ENCODE measurements at regions not wholly inside any gene's neighbourhood (a gene's known extent, or its start where the extent isn't known, plus 50 kb on each side); places are given as distances from the start of the nearest gene placed in this dataset.

DNA sequence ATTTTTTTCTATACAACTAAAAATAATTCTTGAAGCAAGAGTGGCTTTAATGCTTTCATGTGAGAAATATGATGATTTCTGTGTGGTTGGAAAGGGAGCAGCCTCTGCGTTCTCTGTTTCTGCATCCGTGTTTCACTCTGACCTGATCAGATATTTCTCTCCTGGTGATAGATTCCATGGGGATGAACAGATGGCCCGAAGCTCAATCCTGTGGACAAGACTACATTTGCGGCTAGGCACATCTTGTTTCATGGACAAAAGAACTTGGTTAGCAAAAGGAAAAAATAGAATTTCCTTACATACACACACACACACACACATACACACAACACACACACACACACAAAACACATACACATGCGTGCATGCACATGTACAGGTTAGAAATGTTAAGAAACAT is 218.2 kb upstream of the ADAMTS16 start:
- TF ChIP-seq EGR1 (IDR thresholded peaks at IDR 0.05) (no peak), CEBPB (IDR thresholded peaks at IDR 0.05) (no peak), RAD21 (IDR thresholded peaks at IDR 0.05; ENCODE audit: low read depth) (no peak), FOXM1 (IDR thresholded peaks at IDR 0.05; ENCODE audit: borderline replicate concordance, low read depth) (no peak), ZBTB7A (IDR thresholded peaks at IDR 0.05; ENCODE audit: low read depth) (no peak), TCF12 (IDR thresholded peaks at IDR 0.05; ENCODE audit: low read depth) (no peak), TAF1 (IDR thresholded peaks at IDR 0.05; ENCODE audit: low read depth) (no peak), YY1 (IDR thresholded peaks at IDR 0.05; ENCODE audit: low read depth) (no peak), CREB1 (IDR thresholded peaks at IDR 0.05; ENCODE audit: low read depth) (no peak), EP300 (IDR thresholded peaks at IDR 0.05; ENCODE audit: borderline replicate concordance) (no peak), TEAD4 (IDR thresholded peaks at IDR 0.05) (no peak), NFIC (IDR thresholded peaks at IDR 0.05) (no peak)
- TF ChIP-seq, protein P1, sequence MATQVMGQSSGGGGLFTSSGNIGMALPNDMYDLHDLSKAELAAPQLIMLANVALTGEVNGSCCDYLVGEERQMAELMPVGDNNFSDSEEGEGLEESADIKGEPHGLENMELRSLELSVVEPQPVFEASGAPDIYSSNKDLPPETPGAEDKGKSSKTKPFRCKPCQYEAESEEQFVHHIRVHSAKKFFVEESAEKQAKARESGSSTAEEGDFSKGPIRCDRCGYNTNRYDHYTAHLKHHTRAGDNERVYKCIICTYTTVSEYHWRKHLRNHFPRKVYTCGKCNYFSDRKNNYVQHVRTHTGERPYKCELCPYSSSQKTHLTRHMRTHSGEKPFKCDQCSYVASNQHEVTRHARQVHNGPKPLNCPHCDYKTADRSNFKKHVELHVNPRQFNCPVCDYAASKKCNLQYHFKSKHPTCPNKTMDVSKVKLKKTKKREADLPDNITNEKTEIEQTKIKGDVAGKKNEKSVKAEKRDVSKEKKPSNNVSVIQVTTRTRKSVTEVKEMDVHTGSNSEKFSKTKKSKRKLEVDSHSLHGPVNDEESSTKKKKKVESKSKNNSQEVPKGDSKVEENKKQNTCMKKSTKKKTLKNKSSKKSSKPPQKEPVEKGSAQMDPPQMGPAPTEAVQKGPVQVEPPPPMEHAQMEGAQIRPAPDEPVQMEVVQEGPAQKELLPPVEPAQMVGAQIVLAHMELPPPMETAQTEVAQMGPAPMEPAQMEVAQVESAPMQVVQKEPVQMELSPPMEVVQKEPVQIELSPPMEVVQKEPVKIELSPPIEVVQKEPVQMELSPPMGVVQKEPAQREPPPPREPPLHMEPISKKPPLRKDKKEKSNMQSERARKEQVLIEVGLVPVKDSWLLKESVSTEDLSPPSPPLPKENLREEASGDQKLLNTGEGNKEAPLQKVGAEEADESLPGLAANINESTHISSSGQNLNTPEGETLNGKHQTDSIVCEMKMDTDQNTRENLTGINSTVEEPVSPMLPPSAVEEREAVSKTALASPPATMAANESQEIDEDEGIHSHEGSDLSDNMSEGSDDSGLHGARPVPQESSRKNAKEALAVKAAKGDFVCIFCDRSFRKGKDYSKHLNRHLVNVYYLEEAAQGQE (IDR thresholded peaks at IDR 0.05; ENCODE audit: low read depth) = no peak
- TF ChIP-seq, protein P2, sequence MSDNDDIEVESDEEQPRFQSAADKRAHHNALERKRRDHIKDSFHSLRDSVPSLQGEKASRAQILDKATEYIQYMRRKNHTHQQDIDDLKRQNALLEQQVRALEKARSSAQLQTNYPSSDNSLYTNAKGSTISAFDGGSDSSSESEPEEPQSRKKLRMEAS (IDR thresholded peaks at IDR 0.05) = no peak
- TF ChIP-seq, protein P3, sequence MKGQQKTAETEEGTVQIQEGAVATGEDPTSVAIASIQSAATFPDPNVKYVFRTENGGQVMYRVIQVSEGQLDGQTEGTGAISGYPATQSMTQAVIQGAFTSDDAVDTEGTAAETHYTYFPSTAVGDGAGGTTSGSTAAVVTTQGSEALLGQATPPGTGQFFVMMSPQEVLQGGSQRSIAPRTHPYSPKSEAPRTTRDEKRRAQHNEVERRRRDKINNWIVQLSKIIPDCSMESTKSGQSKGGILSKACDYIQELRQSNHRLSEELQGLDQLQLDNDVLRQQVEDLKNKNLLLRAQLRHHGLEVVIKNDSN (IDR thresholded peaks at IDR 0.05) = no peak

DNA sequence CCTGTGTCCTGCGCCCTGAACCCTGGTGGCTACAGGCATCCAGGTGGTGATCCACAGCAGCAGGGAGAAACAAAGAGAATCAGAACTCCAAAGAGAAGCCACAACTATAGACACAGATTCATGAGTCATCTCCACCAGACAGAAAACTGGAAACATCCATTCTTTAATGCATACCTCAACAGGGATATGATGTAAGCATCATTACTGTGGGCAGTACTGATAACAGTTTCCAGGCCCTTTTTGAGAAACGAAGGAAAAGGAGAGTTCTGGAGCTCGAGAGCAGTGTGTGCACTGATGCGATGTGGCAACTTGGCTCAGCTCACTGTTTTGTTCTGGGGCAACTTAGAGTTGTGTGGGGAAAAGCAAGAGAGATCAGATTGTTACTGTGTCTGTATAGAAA is 215.6 kb upstream of the ADAMTS16 start:
- TF ChIP-seq NFIC (IDR thresholded peaks at IDR 0.05) (no peak), CREB1 (IDR thresholded peaks at IDR 0.05; ENCODE audit: low read depth) (no peak), CEBPB (IDR thresholded peaks at IDR 0.05) (no peak), YY1 (IDR thresholded peaks at IDR 0.05; ENCODE audit: low read depth) (no peak), TCF12 (IDR thresholded peaks at IDR 0.05; ENCODE audit: low read depth) (no peak), RAD21 (IDR thresholded peaks at IDR 0.05; ENCODE audit: low read depth) (no peak), EP300 (IDR thresholded peaks at IDR 0.05; ENCODE audit: borderline replicate concordance) (no peak), EGR1 (IDR thresholded peaks at IDR 0.05) (no peak)
- TF ChIP-seq, protein P2 (IDR thresholded peaks at IDR 0.05) = no peak
- TF ChIP-seq, protein P3 (IDR thresholded peaks at IDR 0.05) = no peak
- TF ChIP-seq, protein P1 (IDR thresholded peaks at IDR 0.05; ENCODE audit: low read depth) = no peak

DNA sequence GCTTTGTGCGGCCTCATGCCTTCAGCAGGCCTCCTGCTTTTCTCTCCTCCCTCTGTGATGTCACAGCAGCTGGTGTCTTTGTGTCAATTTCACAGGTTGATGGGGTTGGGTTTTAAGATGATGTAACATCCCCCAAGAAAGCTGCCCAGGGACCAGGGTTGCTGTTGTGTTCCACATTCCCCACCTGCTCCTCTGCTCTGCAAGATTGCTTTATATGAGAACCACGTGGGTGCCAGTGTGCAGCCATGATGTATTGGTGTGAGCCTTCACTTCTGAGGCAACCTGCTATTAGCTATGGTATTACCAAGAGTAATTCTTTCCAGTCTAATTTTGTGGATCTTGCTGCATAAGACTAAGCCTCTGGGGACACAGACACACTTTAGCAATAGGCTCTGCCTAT is 213.0 kb upstream of the ADAMTS16 start:
- TF ChIP-seq CREB1 (IDR thresholded peaks at IDR 0.05; ENCODE audit: low read depth) (no peak), FOXM1 (IDR thresholded peaks at IDR 0.05; ENCODE audit: borderline replicate concordance, low read depth) (no peak), CEBPB (IDR thresholded peaks at IDR 0.05) (no peak), YY1 (IDR thresholded peaks at IDR 0.05; ENCODE audit: low read depth) (no peak), TEAD4 (IDR thresholded peaks at IDR 0.05) (no peak), ZBTB7A (IDR thresholded peaks at IDR 0.05; ENCODE audit: low read depth) (no peak), EP300 (IDR thresholded peaks at IDR 0.05; ENCODE audit: borderline replicate concordance) (no peak), TAF1 (IDR thresholded peaks at IDR 0.05; ENCODE audit: low read depth) (no peak), EGR1 (IDR thresholded peaks at IDR 0.05) (no peak), RAD21 (IDR thresholded peaks at IDR 0.05; ENCODE audit: low read depth) (no peak), TCF12 (IDR thresholded peaks at IDR 0.05; ENCODE audit: low read depth) (no peak), NFIC (IDR thresholded peaks at IDR 0.05) (no peak)
- TF ChIP-seq, protein P3 (IDR thresholded peaks at IDR 0.05) = no peak
- TF ChIP-seq, protein P1 (IDR thresholded peaks at IDR 0.05; ENCODE audit: low read depth) = no peak

DNA sequence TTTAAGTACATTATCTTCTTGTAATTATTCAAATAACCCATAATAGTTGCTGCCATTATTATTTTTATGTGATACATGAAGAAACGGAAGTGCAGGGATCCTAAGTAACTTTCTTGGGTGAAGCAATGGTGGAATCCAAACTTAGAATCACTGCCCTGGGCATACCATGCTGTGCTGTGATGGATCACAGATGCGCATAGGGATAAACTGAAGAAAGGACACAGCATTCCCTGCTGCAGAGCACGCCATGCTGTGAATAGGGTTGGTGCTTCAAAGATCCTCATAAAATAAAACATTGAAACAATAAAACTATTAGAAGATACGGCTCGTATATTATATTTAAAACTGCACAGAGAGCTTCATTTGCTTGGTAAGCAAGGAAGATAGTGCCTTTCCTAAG is 211.7 kb upstream of the ADAMTS16 start:
- TF ChIP-seq, protein P1 (IDR thresholded peaks at IDR 0.05; ENCODE audit: low read depth) = no peak
- TF ChIP-seq CREB1 (IDR thresholded peaks at IDR 0.05; ENCODE audit: low read depth) (no peak), YY1 (IDR thresholded peaks at IDR 0.05; ENCODE audit: low read depth) (no peak), TAF1 (IDR thresholded peaks at IDR 0.05; ENCODE audit: low read depth) (no peak), FOXM1 (IDR thresholded peaks at IDR 0.05; ENCODE audit: borderline replicate concordance, low read depth) (no peak), EGR1 (IDR thresholded peaks at IDR 0.05) (no peak), CEBPB (IDR thresholded peaks at IDR 0.05) (no peak), ZBTB7A (IDR thresholded peaks at IDR 0.05; ENCODE audit: low read depth) (no peak), NFIC (IDR thresholded peaks at IDR 0.05) (no peak), EP300 (IDR thresholded peaks at IDR 0.05; ENCODE audit: borderline replicate concordance) (no peak)
- TF ChIP-seq, protein P2 (IDR thresholded peaks at IDR 0.05) = no peak
- TF ChIP-seq, protein P3 (IDR thresholded peaks at IDR 0.05) = no peak

All from Ishikawa (cell line).